ENCODE measurements at regions not wholly inside any gene's neighbourhood (a gene's known extent, or its start where the extent isn't known, plus 50 kb on each side); places are given as distances from the start of the nearest gene placed in this dataset.

DNA sequence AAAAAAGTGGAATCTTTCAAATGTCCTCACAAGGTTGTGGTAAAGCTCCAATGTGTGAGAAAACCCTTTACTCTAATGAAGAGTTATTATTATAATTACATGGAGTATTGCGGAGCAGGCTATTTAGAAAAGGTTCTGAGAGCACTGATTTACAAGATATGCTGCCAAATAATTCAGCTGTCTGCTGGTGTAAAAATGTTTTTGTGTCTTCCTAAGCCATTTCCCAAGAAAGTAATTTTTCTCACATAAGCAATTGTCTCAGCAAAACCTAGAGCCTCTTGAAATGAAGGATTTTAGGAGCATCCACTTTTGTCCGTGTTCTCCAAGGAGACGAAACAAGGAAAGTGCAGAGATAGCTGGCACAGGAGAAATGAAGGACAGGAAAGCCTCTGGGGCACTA is 229.6 kb upstream of the STARD13 start:
- TF ChIP-seq GATA1 (IDR thresholded peaks at IDR 0.05; ENCODE audit: low read depth, low read length) (no peak), POLR2A (IDR thresholded peaks at IDR 0.05; ENCODE audit: low read length) (no peak)

DNA sequence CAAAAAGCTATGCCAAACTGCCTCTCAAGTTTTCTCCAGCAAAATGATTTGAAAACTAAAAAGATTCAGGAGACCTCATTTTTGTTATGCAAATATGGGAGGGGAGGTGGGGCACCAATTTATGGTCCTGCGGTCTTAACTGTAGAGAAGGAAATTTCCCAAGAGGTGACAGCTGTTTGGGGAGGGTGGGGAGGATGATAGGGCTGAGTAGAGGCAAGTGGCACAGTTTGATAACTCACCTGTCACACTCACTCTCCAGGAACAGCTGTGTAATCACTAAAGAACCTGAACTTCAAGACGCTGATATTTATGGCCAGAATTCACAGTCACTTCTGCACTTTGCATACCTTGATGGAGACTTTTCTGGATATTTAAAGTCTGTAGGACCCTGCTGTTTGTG is 232.9 kb upstream of the STARD13 start:
- DNase-seq = no peak
- TF ChIP-seq GATA1 (IDR thresholded peaks at IDR 0.05; ENCODE audit: low read depth, low read length) (no peak), POLR2A (IDR thresholded peaks at IDR 0.05; ENCODE audit: low read length) (no peak)

More for the DNA sequence above, 229.6 kb upstream of the STARD13 start:
- no peak for DNase-seq

DNA sequence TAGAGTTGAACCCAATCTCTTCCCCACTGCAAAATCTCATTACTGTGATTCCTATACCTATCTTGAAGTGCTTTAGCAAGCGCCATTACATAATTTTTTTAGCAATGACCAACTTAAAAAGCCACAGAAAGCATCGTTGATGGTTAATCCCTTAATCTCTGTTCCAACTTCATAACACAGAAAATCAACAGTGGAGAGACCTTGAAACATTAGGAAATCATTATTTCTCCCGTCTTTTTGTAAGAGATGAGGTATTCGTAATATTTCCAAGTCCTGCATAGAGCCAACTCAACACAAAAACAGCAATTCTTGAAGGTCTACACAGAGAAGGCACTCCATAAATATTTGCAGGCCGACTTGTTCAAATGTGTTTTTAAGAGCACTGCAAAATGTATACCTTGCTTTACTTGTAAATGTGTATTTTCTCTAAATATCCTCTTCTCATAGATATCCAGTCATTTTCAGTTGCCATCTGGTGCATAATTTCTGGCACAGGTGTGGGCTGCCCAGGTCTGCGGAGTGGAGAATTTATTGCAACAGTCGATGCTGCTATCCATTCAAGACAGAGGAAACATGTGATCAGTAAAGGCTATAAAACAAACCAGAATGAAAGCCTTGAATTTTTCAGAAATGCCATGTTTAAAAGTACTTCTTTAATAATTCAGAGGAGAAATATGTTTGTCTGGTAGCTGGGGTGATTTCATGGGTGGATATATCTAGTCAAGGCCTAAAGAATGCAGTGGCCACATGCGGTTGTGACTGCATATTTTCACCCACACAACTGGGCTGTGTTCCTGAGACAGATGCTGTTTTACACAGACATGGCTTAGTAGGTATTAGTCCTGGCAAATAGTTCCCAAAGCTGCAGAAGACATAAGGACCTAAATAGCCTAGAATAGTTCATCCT is 234.3 kb upstream of the STARD13 start:
- DNase-seq = no peak
- TF ChIP-seq POLR2A (IDR thresholded peaks at IDR 0.05; ENCODE audit: low read length) = no peak
- TF ChIP-seq GATA1 (IDR thresholded peaks at IDR 0.05; ENCODE audit: low read depth, low read length) = no peak

DNA sequence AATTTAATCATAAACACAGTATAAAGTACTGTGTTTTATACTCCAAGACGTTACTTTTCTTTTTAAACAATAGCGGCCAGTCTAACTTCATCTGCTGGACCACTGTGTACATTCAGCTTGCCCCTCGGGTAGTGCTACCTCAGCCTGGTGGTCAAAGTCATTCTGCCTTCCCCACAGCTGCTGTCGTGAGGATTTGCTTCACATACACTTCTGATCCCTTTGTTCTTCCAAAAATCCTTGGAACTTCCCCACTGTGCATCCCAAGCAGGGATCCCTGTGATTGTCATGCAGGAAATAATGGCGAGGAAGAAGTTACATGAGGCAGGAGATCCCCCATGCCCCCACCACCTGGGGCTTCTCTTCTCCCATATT is 234.9 kb upstream of the STARD13 start:
- DNase-seq = no peak
- no peak for TF ChIP-seq GATA1 (IDR thresholded peaks at IDR 0.05; ENCODE audit: low read depth, low read length)
- TF ChIP-seq POLR2A (IDR thresholded peaks at IDR 0.05; ENCODE audit: low read length) = no peak

DNA sequence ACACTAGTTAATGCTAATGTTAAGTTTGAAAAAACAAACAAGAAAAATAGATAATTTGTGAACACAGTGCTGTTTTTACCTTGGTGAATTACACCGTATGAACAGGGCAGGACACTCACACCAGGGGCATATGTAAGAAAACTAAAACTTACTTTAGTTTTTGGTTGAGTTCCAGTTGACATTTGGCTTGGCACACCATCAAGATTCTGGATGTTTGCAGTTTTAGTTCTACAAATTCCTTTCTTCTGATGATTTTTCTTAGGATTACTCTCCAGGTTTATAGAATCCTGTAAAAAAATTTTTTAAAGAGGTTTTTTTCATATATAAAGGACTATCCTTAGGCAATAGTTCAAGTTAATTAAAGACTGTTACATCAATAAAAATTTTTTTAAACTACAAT is 238.5 kb upstream of the STARD13 start:
- no peak for TF ChIP-seq GATA1 (IDR thresholded peaks at IDR 0.05; ENCODE audit: low read depth, low read length)
- no peak for TF ChIP-seq POLR2A (IDR thresholded peaks at IDR 0.05; ENCODE audit: low read length)
- DNase-seq = no peak

DNA sequence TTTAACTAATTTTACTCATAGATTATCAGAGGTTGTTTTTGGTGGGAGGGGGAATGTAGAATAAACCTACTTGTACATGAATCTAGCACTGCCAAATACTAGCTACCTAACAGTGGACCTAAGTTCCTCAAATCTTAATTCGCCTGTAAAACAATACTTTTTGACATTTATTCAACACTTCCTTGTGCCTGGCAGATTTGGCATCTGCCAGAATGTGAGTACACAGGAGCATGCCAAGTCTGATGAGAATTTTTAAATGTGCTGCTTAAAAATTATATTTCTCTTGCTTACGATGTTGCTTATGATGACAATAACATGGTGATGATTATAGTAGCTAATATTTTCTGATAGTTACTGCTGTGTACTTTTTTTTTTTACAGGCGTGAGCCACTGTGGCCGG is 240.2 kb upstream of the STARD13 start:
- DNase-seq = no peak
- no peak for TF ChIP-seq POLR2A (IDR thresholded peaks at IDR 0.05; ENCODE audit: low read length)
- TF ChIP-seq GATA1 (IDR thresholded peaks at IDR 0.05; ENCODE audit: low read depth, low read length) = no peak

DNA sequence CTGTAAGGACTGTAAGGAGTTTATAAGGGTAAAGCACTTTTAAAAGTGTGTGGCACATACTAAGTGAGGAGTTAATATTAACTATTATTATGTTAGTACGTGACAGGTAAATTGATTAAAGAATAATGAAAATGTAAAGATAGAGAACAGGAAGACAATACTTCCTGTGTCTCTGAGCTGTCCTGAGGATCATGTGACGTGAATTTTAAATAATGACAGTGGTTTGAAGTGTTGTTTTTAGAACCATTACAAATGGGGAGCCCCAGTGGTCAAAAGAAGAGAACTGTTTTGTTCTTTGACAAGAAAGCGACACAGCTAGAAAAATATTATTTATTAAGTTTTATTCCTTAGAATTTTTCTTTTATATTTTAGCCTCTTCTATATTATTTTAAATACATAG is 241.2 kb upstream of the STARD13 start:
- no peak for DNase-seq
- TF ChIP-seq POLR2A (IDR thresholded peaks at IDR 0.05; ENCODE audit: low read length) (no peak), GATA1 (IDR thresholded peaks at IDR 0.05; ENCODE audit: low read depth, low read length) (no peak)

DNA sequence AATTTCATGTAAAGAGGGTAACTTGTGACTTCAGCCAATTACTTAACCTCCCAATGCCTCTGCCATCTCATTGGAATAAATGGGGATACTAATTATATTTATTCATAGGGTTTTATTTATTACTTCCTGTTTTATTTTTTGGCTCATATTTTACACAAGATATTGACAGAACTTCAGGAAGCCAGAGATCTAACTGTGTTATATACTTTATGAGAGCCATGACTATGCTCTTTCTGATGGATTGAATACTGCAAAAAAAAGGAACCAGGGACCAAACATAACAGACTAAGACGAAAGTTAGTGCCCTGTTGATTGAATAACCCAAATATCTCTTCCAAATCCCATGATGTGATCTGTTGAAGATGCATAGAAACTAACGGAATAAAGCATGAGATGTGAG is 243.3 kb upstream of the STARD13 start:
- no peak for DNase-seq
- TF ChIP-seq POLR2A (IDR thresholded peaks at IDR 0.05; ENCODE audit: low read length) (no peak), GATA1 (IDR thresholded peaks at IDR 0.05; ENCODE audit: low read depth, low read length) (no peak)

DNA sequence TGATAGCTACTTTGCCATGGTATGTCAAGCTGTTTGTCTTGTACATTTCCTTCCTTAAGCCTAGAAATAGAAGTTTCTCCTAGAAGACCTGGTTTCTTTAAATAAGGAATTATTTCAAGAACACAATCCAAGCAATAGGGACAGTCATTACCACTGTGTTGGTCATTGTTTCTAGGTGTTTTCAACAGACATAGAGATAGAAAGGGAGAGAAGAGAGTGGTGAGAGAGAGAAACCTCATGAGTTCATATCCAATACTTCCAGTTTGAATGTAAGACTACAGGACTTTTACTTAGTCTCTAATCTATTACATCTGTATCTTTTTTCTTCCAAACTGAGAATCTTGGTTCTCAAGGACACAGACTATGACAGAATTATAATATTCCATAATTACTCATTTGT is 245.9 kb upstream of the STARD13 start:
- no peak for TF ChIP-seq POLR2A (IDR thresholded peaks at IDR 0.05; ENCODE audit: low read length)
- TF ChIP-seq GATA1 (IDR thresholded peaks at IDR 0.05; ENCODE audit: low read depth, low read length) = no peak
- no peak for DNase-seq

DNA sequence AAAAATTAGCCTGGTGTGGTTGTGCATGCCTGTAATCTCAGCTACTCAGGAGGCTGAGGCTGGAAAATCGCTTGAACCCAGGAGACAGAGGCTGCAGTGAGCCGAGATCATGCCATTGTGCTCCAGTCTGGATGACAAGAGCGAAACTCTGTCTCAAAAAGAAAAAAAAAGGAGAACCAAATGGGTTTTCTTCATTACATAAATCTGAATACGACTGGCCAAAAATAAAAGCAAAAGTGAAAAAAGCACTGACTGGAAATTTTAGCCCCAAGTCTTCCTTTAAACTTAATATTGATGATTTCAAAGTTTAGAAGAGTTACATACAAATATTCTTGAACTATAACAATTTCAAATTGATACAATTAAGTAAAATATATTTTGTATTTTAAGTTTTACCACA is 249.5 kb upstream of the STARD13 start:
- TF ChIP-seq GATA1 (IDR thresholded peaks at IDR 0.05; ENCODE audit: low read depth, low read length) = no peak
- no peak for TF ChIP-seq POLR2A (IDR thresholded peaks at IDR 0.05; ENCODE audit: low read length)

DNA sequence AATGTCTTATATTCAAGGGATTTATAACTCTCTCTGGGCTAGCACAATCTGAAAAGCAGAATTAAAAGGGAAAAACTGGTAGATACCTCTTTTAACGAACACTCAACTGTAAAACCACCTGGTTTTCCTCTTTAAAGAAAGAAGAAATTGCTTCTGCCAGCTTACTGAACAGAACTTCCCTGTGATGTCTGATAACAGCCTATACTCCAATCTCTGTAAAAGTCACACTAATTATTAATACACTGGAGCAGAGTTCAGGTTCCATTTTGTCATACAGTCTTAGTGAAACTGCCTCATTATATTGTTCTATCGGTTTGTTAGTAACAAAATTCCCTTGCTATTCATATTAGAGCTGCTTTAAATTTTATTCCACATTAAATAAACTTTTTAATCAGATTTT is 251.0 kb upstream of the STARD13 start:
- TF ChIP-seq POLR2A (IDR thresholded peaks at IDR 0.05; ENCODE audit: low read length) (no peak), GATA1 (IDR thresholded peaks at IDR 0.05; ENCODE audit: low read depth, low read length) (no peak)

More for the DNA sequence above, 249.5 kb upstream of the STARD13 start:
- no peak for DNase-seq

DNA sequence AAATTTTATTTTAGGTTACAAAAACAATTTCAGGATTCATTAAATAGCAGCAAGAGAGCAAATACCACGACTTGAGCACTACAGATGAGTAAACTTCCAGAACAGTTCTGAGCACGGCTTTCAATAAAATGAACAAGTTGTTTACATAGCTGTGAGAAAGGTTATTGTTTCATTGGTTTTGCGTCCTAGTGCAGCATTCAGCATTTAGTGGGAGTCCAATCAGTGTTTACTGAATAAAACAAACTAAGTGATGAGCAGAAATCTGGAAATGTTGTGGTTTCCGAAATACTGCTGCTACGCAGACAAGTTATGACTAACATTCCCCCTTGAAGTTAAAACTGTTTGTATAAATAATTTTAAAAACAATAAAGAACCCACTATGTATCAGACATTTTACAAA is 251.5 kb upstream of the STARD13 start:
- DNase-seq = no peak
- TF ChIP-seq POLR2A (IDR thresholded peaks at IDR 0.05; ENCODE audit: low read length) (no peak), GATA1 (IDR thresholded peaks at IDR 0.05; ENCODE audit: low read depth, low read length) (no peak)

More for the DNA sequence above, 251.0 kb upstream of the STARD13 start:
- no peak for DNase-seq

DNA sequence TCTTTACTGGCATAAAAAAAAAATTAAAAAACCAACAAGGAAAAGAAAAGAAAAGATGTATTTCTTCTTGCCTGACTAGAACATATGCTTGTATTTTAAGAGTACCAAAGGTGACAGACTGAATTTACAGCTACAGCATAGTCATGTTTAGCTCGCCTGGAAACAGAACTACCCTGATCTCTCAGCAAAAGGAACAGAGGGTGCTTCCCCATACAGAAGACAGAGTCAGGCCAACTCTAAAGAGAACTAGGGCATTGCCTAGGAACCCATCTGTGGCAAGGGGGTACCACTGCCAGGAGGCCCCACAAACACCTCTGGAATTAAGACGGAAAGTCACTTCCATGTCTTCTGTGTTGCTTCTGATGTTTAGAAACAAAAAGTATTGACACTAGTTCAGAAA is 252.1 kb upstream of the STARD13 start:
- DNase-seq = no peak
- TF ChIP-seq GATA1 (IDR thresholded peaks at IDR 0.05; ENCODE audit: low read depth, low read length) (no peak), POLR2A (IDR thresholded peaks at IDR 0.05; ENCODE audit: low read length) (no peak)

DNA sequence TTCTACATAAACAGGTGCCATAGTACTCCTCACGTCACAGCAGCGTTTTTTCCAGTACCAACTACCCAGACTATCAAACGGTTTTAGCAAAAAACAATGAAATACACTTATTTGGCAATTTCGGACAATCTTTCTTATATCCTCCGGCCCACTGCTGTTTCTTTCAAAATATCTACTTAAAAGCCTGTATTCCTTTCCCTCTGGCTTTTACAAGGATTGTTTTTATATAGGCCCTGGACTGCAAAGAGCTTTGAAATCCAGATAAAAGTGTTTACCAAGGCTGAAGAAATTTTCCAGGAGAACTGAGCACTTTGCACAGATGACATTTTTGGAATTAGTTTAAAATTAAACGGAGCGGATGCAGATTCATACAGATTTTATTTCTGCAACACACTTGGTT is 255.9 kb upstream of the STARD13 start:
- no peak for DNase-seq
- no peak for TF ChIP-seq GATA1 (IDR thresholded peaks at IDR 0.05; ENCODE audit: low read depth, low read length)
- no peak for TF ChIP-seq POLR2A (IDR thresholded peaks at IDR 0.05; ENCODE audit: low read length)

DNA sequence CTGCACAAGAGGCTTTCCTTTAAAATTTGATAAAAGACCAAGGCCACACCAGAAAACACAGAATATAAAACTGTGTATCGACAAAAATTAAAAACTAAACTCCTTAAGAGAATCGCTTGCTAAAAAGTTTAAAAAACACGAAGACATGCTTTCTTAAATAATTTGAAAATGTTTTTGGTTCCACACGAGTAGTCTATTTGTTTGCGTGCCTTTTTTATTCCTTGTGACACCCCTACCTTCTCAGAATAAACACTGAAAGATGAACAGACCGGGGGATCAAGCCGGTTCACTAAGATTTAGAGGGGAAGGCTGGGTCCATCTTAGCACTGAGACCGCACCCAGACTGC is 256.4 kb upstream of the STARD13 start:
- TF ChIP-seq POLR2A (IDR thresholded peaks at IDR 0.05; ENCODE audit: low read length) (no peak), GATA1 (IDR thresholded peaks at IDR 0.05; ENCODE audit: low read depth, low read length) (no peak)
- DNase-seq = no peak
